ENCODE measurements at regions not wholly inside any gene's neighbourhood (a gene's known extent, or its start where the extent isn't known, plus 50 kb on each side); places are given as distances from the start of the nearest gene placed in this dataset.

GRCh38 chr6:10316373-10316721 is 98.5 kb downstream of the TFAP2A start:
- TF ChIP-seq USF1 (IDR thresholded peaks at IDR 0.05), result no peak
- no peak for TF ChIP-seq CEBPB (IDR thresholded peaks at IDR 0.05)
- TF ChIP-seq MAX (IDR thresholded peaks at IDR 0.05), result no peak
- TF ChIP-seq EP300 (IDR thresholded peaks at IDR 0.05; ENCODE audit: borderline replicate concordance), result no peak
- TF ChIP-seq REST (IDR thresholded peaks at IDR 0.05; ENCODE audit: low read depth), result no peak
- TF ChIP-seq CREB1 (IDR thresholded peaks at IDR 0.05; ENCODE audit: low read depth), result no peak
- TF ChIP-seq RAD21 (IDR thresholded peaks at IDR 0.05; ENCODE audit: low read depth), result no peak
- no peak for TF ChIP-seq YY1 (IDR thresholded peaks at IDR 0.05; ENCODE audit: low read depth)
- no peak for TF ChIP-seq ZBTB7A (IDR thresholded peaks at IDR 0.05; ENCODE audit: low read depth)
- no peak for TF ChIP-seq TAF1 (IDR thresholded peaks at IDR 0.05; ENCODE audit: low read depth)

Measured in Ishikawa (cell line).